ENCODE measurements at regions not wholly inside any gene's neighbourhood (a gene's known extent, or its start where the extent isn't known, plus 50 kb on each side); places are given as distances from the start of the nearest gene placed in this dataset.

DNA sequence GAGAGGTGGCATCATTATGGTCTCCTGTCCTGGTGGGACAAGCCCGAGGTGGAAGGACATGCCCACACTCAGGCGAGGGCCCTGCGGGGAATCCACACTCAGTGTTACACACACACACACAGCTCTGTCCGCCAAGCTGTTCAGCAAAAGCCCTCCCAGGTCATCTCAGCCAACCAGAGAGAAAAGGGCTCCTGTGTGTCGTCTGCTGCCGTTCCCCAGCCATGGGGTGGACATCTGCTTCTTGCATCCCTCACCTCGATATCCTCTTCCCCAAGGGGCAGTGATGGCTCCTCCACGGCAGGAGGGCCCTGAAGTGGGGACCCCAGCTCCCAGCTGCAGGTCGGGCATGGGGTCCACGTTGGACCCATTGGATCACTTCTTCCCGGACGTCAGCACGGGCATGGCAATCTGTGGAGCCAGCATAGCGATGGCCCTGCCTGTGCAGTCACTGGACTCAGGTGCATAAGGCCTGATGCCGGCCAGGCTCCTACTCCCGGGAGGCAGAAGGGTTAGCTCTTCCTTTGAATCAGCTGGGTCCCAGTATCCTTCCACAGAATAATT is 290.1 kb downstream of the C16orf95 start:
- no peaks in the 10 kb centered on the region for H3K27me3 ChIP-seq (replicated peaks; ENCODE audit: insufficient read depth, low read depth, low read length, poor library complexity)
- CTCF ChIA-PET = no interaction called here
- TF ChIP-seq EZH2 (IDR thresholded peaks at IDR 0.05; ENCODE audit: borderline replicate concordance, low read depth, low read length, poor library complexity, severe bottlenecking) = no peak
- TF ChIP-seq, protein P1, sequence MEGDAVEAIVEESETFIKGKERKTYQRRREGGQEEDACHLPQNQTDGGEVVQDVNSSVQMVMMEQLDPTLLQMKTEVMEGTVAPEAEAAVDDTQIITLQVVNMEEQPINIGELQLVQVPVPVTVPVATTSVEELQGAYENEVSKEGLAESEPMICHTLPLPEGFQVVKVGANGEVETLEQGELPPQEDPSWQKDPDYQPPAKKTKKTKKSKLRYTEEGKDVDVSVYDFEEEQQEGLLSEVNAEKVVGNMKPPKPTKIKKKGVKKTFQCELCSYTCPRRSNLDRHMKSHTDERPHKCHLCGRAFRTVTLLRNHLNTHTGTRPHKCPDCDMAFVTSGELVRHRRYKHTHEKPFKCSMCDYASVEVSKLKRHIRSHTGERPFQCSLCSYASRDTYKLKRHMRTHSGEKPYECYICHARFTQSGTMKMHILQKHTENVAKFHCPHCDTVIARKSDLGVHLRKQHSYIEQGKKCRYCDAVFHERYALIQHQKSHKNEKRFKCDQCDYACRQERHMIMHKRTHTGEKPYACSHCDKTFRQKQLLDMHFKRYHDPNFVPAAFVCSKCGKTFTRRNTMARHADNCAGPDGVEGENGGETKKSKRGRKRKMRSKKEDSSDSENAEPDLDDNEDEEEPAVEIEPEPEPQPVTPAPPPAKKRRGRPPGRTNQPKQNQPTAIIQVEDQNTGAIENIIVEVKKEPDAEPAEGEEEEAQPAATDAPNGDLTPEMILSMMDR (conservative IDR thresholded peaks at IDR 0.05; ENCODE audit: low read depth, low read length) = no peak
- no peaks in the 10 kb centered on the region for H3K4me1 ChIP-seq (ENCODE audit: insufficient read depth, low read length, poor library complexity, severe bottlenecking)
- no peaks in the 10 kb centered on the region for H3K36me3 ChIP-seq (ENCODE audit: insufficient read depth, low read length, poor library complexity, severe bottlenecking)
- POLR2A ChIA-PET (ENCODE audit: low non-redundant PET) = no interaction called here
- no peak overlapping the region for H3K4me3 ChIP-seq (ENCODE audit: low read depth, low read length, poor library complexity, severe bottlenecking)
- no peaks in the 10 kb centered on the region for H3K9me3 ChIP-seq (ENCODE audit: low read depth, low read length, poor library complexity, severe bottlenecking)
- H3K27ac ChIP-seq (ENCODE audit: low read depth, low read length, poor library complexity, severe bottlenecking) = no peak overlapping the region
- intact Hi-C loops (cut with micrococcal nuclease; ENCODE audit: unreplicated experiment) = no loop called here
- no TSS peak for BruUV-seq (replicated peaks)
- DNase-seq (ENCODE audit: low spot score) = no peak

GRCh38 chr16:87028481-87029320 is 288.5 kb downstream of the C16orf95 start:
- TF ChIP-seq EZH2 (IDR thresholded peaks at IDR 0.05; ENCODE audit: borderline replicate concordance, low read depth, low read length, poor library complexity, severe bottlenecking) = no peak
- TF ChIP-seq, protein P1 (conservative IDR thresholded peaks at IDR 0.05; ENCODE audit: low read depth, low read length) = no peak
- no TSS peak for BruUV-seq (replicated peaks)
- ChIA-PET POLR2A (ENCODE audit: low non-redundant PET) (no interaction called here), CTCF (no interaction called here)
- intact Hi-C loops (cut with micrococcal nuclease; ENCODE audit: unreplicated experiment) = no loop called here
- Histone ChIP-seq H3K4me3 (ENCODE audit: low read depth, low read length, poor library complexity, severe bottlenecking) (no peak overlapping the region), H3K27ac (ENCODE audit: low read depth, low read length, poor library complexity, severe bottlenecking) (no peak overlapping the region), H3K36me3 (ENCODE audit: insufficient read depth, low read length, poor library complexity, severe bottlenecking) (no peaks in the 10 kb centered on the region), H3K9me3 (ENCODE audit: low read depth, low read length, poor library complexity, severe bottlenecking) (no peaks in the 10 kb centered on the region), H3K4me1 (ENCODE audit: insufficient read depth, low read length, poor library complexity, severe bottlenecking) (no peaks in the 10 kb centered on the region), H3K27me3 (replicated peaks; ENCODE audit: insufficient read depth, low read depth, low read length, poor library complexity) (no peaks in the 10 kb centered on the region)
- DNase-seq (ENCODE audit: low spot score) = no peak

GRCh38 chr16:87032554-87032953 is 284.6 kb downstream of the C16orf95 start:
- Histone ChIP-seq H3K27ac (ENCODE audit: low read depth, low read length, poor library complexity, severe bottlenecking) (no peak overlapping the region), H3K27me3 (replicated peaks; ENCODE audit: insufficient read depth, low read depth, low read length, poor library complexity) (no peaks in the 10 kb centered on the region), H3K4me3 (ENCODE audit: low read depth, low read length, poor library complexity, severe bottlenecking) (no peak overlapping the region), H3K36me3 (ENCODE audit: insufficient read depth, low read length, poor library complexity, severe bottlenecking) (no peaks in the 10 kb centered on the region), H3K9me3 (ENCODE audit: low read depth, low read length, poor library complexity, severe bottlenecking) (no peaks in the 10 kb centered on the region), H3K4me1 (ENCODE audit: insufficient read depth, low read length, poor library complexity, severe bottlenecking) (no peaks in the 10 kb centered on the region)
- POLR2A ChIA-PET (ENCODE audit: low non-redundant PET) = no interaction called here
- CTCF ChIA-PET = no interaction called here
- no peak for DNase-seq (ENCODE audit: low spot score)
- TF ChIP-seq, protein P1 (conservative IDR thresholded peaks at IDR 0.05; ENCODE audit: low read depth, low read length) = no peak
- TF ChIP-seq EZH2 (IDR thresholded peaks at IDR 0.05; ENCODE audit: borderline replicate concordance, low read depth, low read length, poor library complexity, severe bottlenecking) = no peak
- BruUV-seq (replicated peaks) = no TSS peak
- intact Hi-C loops (cut with micrococcal nuclease; ENCODE audit: unreplicated experiment) = no loop called here
